K562 (cell line): ENCODE measurements at regions not wholly inside any gene's neighbourhood (a gene's known extent, or its start where the extent isn't known, plus 50 kb on each side); places are given as distances from the start of the nearest gene placed in this dataset.

Experiments used
- ATAC-seq: fragments of 200-7000 bp; cut with Tn5 transposase; 3 replicates; pipeline ENCODE4 v1.9.1; 2020; ENCODE audit warnings: moderate library complexity
- BruUV-seq: library from RNA; stranded (reverse); fragments of 400-500 nt; replicated peaks from 2 replicates; lab custom pipeline; 2021; lab: Mats Ljungman, UMichigan
- CTCF ChIA-PET: fragments of 300-600 bp; formaldehyde crosslinking; extraction: SDS; loops from one replicate; lab custom pipeline; 2021; ENCODE audit warnings: low intra/inter-chr PET ratio; lab: Yijun Ruan, JAX
- POLR2A ChIA-PET: fragments of 300-600, 350-650 bp; sonication (Branson Sonifier 250); formaldehyde crosslinking; extraction: SDS; loops from one replicate; lab custom pipeline; 2021; ENCODE audit warnings: antibody characterized with exemption, inconsistent platforms; lab: Yijun Ruan, JAX
- DNase-seq, 4 experiments: peaks; one replicate each; pipeline versions ENCODE4 v3.0.0 to v3.0.0-alpha.2; 2011 to 2018; ENCODE audit warnings: low spot score in 3 of 4, mixed read lengths in 3 of 4; ENCODE audit errors: extremely low read depth in 1 of 4
- FAIRE-seq: peaks from 2 replicates; lab custom pipeline; 2011; peaks lifted over from hg19 to GRCh38; lab: Jason Lieb, UNC
- H2AFZ ChIP-seq: 2 replicates; pipeline ENCODE4 v1.6.0; 2011; ENCODE audit warnings: low read depth, low read length, control low read depth, inconsistent platforms
- H3K27ac ChIP-seq: fragments of 200-600 bp; 3 replicates; pipeline ENCODE4 v1.8.0; 2011; ENCODE audit warnings: low read depth, mild to moderate bottlenecking, control low read depth, inconsistent platforms, low read length, moderate library complexity, mixed read lengths; ENCODE audit errors: extremely low read depth
- H3K27me3 ChIP-seq, 2 experiments: fragments of 300-600 bp in 1 of 2; 2 replicates in 1 of 2; 3 replicates in 1 of 2; pipeline versions ENCODE4 v1.6.0 to v1.8.0; 2011; ENCODE audit warnings: inconsistent platforms in 2 of 2, low read length in 2 of 2, mild to moderate bottlenecking in 1 of 2, mixed read lengths in 1 of 2, moderate library complexity in 1 of 2; ENCODE audit not compliant: control insufficient read depth in 2 of 2, insufficient read depth in 2 of 2
- H3K36me3 ChIP-seq: fragments of 300-600 bp; 3 replicates; pipeline ENCODE4 v1.8.0; 2011; ENCODE audit warnings: mild to moderate bottlenecking, low read length, inconsistent platforms; ENCODE audit not compliant: control insufficient read depth, insufficient read depth
- H3K4me1 ChIP-seq, 2 experiments: fragments of 200-600 bp in 1 of 2; replicated peaks in 1 of 2; 2 replicates in 1 of 2; 3 replicates in 1 of 2; pipeline versions ENCODE4 v1.5.1 to v1.8.0; 2011; ENCODE audit warnings: inconsistent platforms in 2 of 2, low read length in 2 of 2, mild to moderate bottlenecking in 1 of 2, mixed read lengths in 1 of 2, moderate library complexity in 1 of 2; ENCODE audit not compliant: control insufficient read depth in 2 of 2, insufficient read depth in 2 of 2
- H3K4me2 ChIP-seq: 2 replicates; pipeline ENCODE4 v1.6.1; 2011; ENCODE audit warnings: low read length, control low read depth, inconsistent platforms, mixed read lengths; ENCODE audit not compliant: insufficient read depth
- H3K4me3 ChIP-seq: fragments of 200-600 bp; sonication (generic), shearing (Covaris generic); 2 replicates; pipeline ENCODE4 v1.5.1; 2016; ENCODE audit warnings: control low read depth, inconsistent platforms
- H3K79me2 ChIP-seq: fragments of 200-600 bp; 3 replicates; pipeline ENCODE4 v1.8.0; 2011; ENCODE audit warnings: low read length, inconsistent platforms; ENCODE audit not compliant: control insufficient read depth, insufficient read depth
- H3K9ac ChIP-seq, 2 experiments: 2 replicates each; pipeline versions ENCODE4 v1.6.0 to v1.6.1; 2011; ENCODE audit warnings: low read depth in 2 of 2, low read length in 2 of 2, control low read depth in 1 of 2, inconsistent platforms in 1 of 2, mild to moderate bottlenecking in 1 of 2, mixed read lengths in 1 of 2; ENCODE audit not compliant: insufficient read depth in 1 of 2
- H3K9me1 ChIP-seq: one replicate; pipeline ENCODE4 v1.6.0; 2011; ENCODE audit warnings: inconsistent platforms, mild to moderate bottlenecking, low read length, moderate library complexity; ENCODE audit not compliant: control insufficient read depth, insufficient read depth
- H3K9me3 ChIP-seq: replicated peaks from 2 replicates; pipeline ENCODE4 v1.5.1; 2011; ENCODE audit warnings: low read depth, low read length, inconsistent platforms; ENCODE audit not compliant: control insufficient read depth, insufficient read depth
- H4K20me1 ChIP-seq: replicated peaks from 2 replicates; pipeline ENCODE4 v1.6.1; 2011; ENCODE audit warnings: low read length, inconsistent platforms, mixed read lengths; ENCODE audit not compliant: control insufficient read depth, insufficient read depth
- ETV1 ChIP-seq: fragments of 450-650 bp; conservative IDR thresholded peaks from 2 replicates; pipeline ENCODE4 v1.6.1; 2016; ENCODE audit warnings: missing genetic modification characterization, control low read depth, low read depth, missing compliant biosample characterization
- FUS ChIP-seq: fragments of 200-400 bp; formaldehyde crosslinking; optimal IDR thresholded peaks from 2 replicates; pipeline ENCODE3; 2017; ENCODE audit warnings: low read depth, low read length
- RBM22 ChIP-seq: fragments of 200-400 bp; formaldehyde crosslinking; IDR thresholded peaks from 2 replicates; pipeline ENCODE4 v1.6.1; 2018; ENCODE audit warnings: low read length, low read depth; ENCODE audit not compliant: poor library complexity, severe bottlenecking
- SUPT5H ChIP-seq: fragments of 450-650 bp; IDR thresholded peaks from 2 replicates; pipeline ENCODE4 v1.6.1; 2016
- ZNF197 ChIP-seq: fragments of 200-800 bp; sonication (Bioruptor generic); IDR thresholded peaks from 2 replicates; pipeline ENCODE4 v1.6.1; 2016; ENCODE audit warnings: low read depth, missing genetic modification characterization, missing compliant biosample characterization
- WGBS: fragments of 100-300 bp; shearing (Covaris generic); methylation state at CpG from one replicate; pipeline ENCODE4 v1.1.6; 2016; ENCODE audit warnings: low coverage, mixed read lengths; ENCODE audit not compliant: insufficient coverage; ENCODE audit errors: missing lambda C conversion rate; 5-methylcytosine and 5-hydroxymethylcytosine counted together
- in situ Hi-C: fragments of 300-500 bp; cut with MboI; formaldehyde crosslinking; loops from 4 replicates; pipeline ENCODE4 v1.15.0; 2018; ENCODE audit warnings: inconsistent platforms, mixed read lengths
- intact Hi-C: fragments of 100-400 bp; cut with micrococcal nuclease; formaldehyde crosslinking; loops from 2 replicates; pipeline ENCODE4 v1.14.2; 2022
- TF ChIP-seq, protein P1 (sequence below): fragments of 250-450 bp; sonication (Bioruptor Pico); IDR thresholded peaks from 2 replicates; pipeline ENCODE4 v1.5.0; 2020; ENCODE audit warnings: mild to moderate bottlenecking

GRCh38 chr10:83932245-83932644 lies 207.1 kb upstream of the GHITM start (continued):
- TF ChIP-seq, protein P1, sequence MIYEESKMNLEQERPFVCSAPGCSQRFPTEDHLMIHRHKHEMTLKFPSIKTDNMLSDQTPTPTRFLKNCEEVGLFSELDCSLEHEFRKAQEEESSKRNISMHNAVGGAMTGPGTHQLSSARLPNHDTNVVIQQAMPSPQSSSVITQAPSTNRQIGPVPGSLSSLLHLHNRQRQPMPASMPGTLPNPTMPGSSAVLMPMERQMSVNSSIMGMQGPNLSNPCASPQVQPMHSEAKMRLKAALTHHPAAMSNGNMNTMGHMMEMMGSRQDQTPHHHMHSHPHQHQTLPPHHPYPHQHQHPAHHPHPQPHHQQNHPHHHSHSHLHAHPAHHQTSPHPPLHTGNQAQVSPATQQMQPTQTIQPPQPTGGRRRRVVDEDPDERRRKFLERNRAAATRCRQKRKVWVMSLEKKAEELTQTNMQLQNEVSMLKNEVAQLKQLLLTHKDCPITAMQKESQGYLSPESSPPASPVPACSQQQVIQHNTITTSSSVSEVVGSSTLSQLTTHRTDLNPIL (CRISPR knock-in tag) = no peak
- TF ChIP-seq ETV1 (tag) (no peak), ZNF197 (no peak), FUS (no peak)

DNA sequence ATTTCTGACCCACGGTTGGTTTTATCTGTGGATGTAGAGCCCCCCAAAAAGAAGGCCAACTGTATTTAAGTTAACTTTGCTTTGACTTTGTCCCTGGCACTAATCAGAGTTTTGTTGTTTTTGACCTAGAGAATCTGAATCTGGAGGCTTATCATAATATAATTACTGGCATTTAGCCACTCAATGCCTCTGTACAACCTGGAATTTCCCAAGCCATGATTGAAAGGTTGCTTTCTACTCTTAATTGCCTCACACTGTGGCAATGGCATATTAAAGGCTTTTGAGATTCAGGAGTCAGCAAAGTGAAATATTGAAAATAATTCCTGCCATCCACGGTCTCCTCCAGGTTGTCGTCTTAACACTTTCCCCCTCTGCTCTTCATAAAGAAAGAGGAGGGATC lies 205.2 kb upstream of the GHITM start:
- no peaks in the 10 kb centered on the region for H3K36me3 ChIP-seq
- no peak overlapping the region for H3K27ac ChIP-seq
- in situ Hi-C loops = no loop called here
- no peaks in the 10 kb centered on the region for H4K20me1 ChIP-seq
- TF ChIP-seq SUPT5H (no peak), RBM22 (no peak)
- DNase-seq (no peak), ATAC-seq (no peak), FAIRE-seq (no peak)
- intact Hi-C loops = no loop called here
- H3K4me2 ChIP-seq = no peak overlapping the region
- no peaks in the 10 kb centered on the region for H3K79me2 ChIP-seq
- no peak overlapping the region for H3K4me3 ChIP-seq
- WGBS = 3% methylated on average over 3 of the region's 3 CpGs
- CTCF ChIA-PET = no interaction called here
- no peaks in the 10 kb centered on the region for H3K9me1 ChIP-seq
- no peaks in the 10 kb centered on the region for H3K9me3 ChIP-seq
- H2AFZ ChIP-seq = no peak overlapping the region
- H3K9ac ChIP-seq = no peak overlapping the region
- H3K4me1 ChIP-seq = no peaks in the 10 kb centered on the region
- no peaks in the 10 kb centered on the region for H3K27me3 ChIP-seq
- no TSS peak for BruUV-seq
- POLR2A ChIA-PET = interaction anchor here (0.7 kb wide), 1 partner anchor 35 kb away, joined by 3 read pairs; no protein-coding TSS in a partner anchor
